ENCODE measurements at regions not wholly inside any gene's neighbourhood (a gene's known extent, or its start where the extent isn't known, plus 50 kb on each side); places are given as distances from the start of the nearest gene placed in this dataset.

GRCh38 chr5:167730656-167731055 is 560.8 kb upstream of the WWC1 start:
- Histone ChIP-seq H2BK120ac (ENCODE audit: insufficient read depth, low read length, poor library complexity) (no peak overlapping the region), H3K4me3 (ENCODE audit: low read depth, low read length) (no peak overlapping the region), H4K12ac (ENCODE audit: low read depth, low read length) (no peak overlapping the region), H3K4me1 (ENCODE audit: control insufficient read depth in 1 of 2, insufficient read depth in 2 of 2, low read length in 2 of 2) (no peaks in the 10 kb centered on the region), H4K91ac (ENCODE audit: low read depth, low read length) (no peak overlapping the region), H3K4ac (ENCODE audit: low read depth, low read length) (no peak overlapping the region), H2AK5ac (ENCODE audit: low read length) (no peak overlapping the region), H2BK5ac (ENCODE audit: low read depth, low read length, poor library complexity) (no peak overlapping the region), H3K9me3 (ENCODE audit: insufficient read depth, low read depth, low read length) (no peaks in the 10 kb centered on the region), H4K8ac (ENCODE audit: low read depth, low read length) (no peak overlapping the region), H3K9ac (ENCODE audit: low read length) (no peak overlapping the region), H3K36me3 (ENCODE audit: control insufficient read depth in 1 of 2, insufficient read depth in 2 of 2, low read length in 2 of 2) (no peaks in the 10 kb centered on the region), H3K14ac (ENCODE audit: low read length) (no peak overlapping the region), H2BK12ac (ENCODE audit: low read length) (no peak overlapping the region), H3K27me3 (ENCODE audit: insufficient read depth, low read length) (no peaks in the 10 kb centered on the region), H3K18ac (ENCODE audit: low read length) (no peak overlapping the region), H3K79me2 (ENCODE audit: control insufficient read depth, insufficient read depth, low read length, poor library complexity) (no peaks in the 10 kb centered on the region), H3K79me1 (ENCODE audit: low read length) (no peaks in the 10 kb centered on the region), H3K23ac (ENCODE audit: low read length) (no peak overlapping the region), H2AFZ (ENCODE audit: insufficient read depth, low read length, poor library complexity) (no peak overlapping the region), H3K4me2 (ENCODE audit: low read length) (no peak overlapping the region), H3K27ac (ENCODE audit: low read depth, low read length) (no peak overlapping the region)
- no peak for DNase-seq
- WGBS (ENCODE audit: extremely low coverage, insufficient coverage, insufficient read length): no CpG with 5 or more reads among the region's 2 CpGs

GRCh38 chr5:167731951-167732350 is 559.5 kb upstream of the WWC1 start:
- Histone ChIP-seq H3K27me3 (ENCODE audit: insufficient read depth, low read length) (no peaks in the 10 kb centered on the region), H3K79me2 (ENCODE audit: control insufficient read depth, insufficient read depth, low read length, poor library complexity) (no peaks in the 10 kb centered on the region), H3K4ac (ENCODE audit: low read depth, low read length) (no peak overlapping the region), H3K9me3 (ENCODE audit: insufficient read depth, low read depth, low read length) (no peaks in the 10 kb centered on the region), H2BK120ac (ENCODE audit: insufficient read depth, low read length, poor library complexity) (no peak overlapping the region), H3K4me1 (ENCODE audit: control insufficient read depth in 1 of 2, insufficient read depth in 2 of 2, low read length in 2 of 2) (no peaks in the 10 kb centered on the region), H3K9ac (ENCODE audit: low read length) (no peak overlapping the region), H3K14ac (ENCODE audit: low read length) (no peak overlapping the region), H3K4me2 (ENCODE audit: low read length) (no peak overlapping the region), H4K8ac (ENCODE audit: low read depth, low read length) (no peak overlapping the region), H2BK12ac (ENCODE audit: low read length) (no peak overlapping the region), H3K36me3 (ENCODE audit: control insufficient read depth in 1 of 2, insufficient read depth in 2 of 2, low read length in 2 of 2) (no peaks in the 10 kb centered on the region), H4K91ac (ENCODE audit: low read depth, low read length) (no peak overlapping the region), H3K18ac (ENCODE audit: low read length) (no peak overlapping the region), H4K12ac (ENCODE audit: low read depth, low read length) (no peak overlapping the region), H3K27ac (ENCODE audit: low read depth, low read length) (no peak overlapping the region), H2AK5ac (ENCODE audit: low read length) (no peak overlapping the region), H3K79me1 (ENCODE audit: low read length) (no peaks in the 10 kb centered on the region), H2AFZ (ENCODE audit: insufficient read depth, low read length, poor library complexity) (no peak overlapping the region), H3K23ac (ENCODE audit: low read length) (no peak overlapping the region), H2BK5ac (ENCODE audit: low read depth, low read length, poor library complexity) (no peak overlapping the region), H3K4me3 (ENCODE audit: low read depth, low read length) (no peak overlapping the region)
- peak in 1 of 2 donors; percentile 16 for DNase-seq
- no CpG with 5 or more reads among the region's 1 CpG for WGBS (ENCODE audit: extremely low coverage, insufficient coverage, insufficient read length)

- H3K79me2 ChIP-seq (ENCODE audit: control insufficient read depth, insufficient read depth, low read length, poor library complexity): no peaks in the 10 kb centered on the region
- no peak overlapping the region for H2BK12ac ChIP-seq (ENCODE audit: low read length)
- H2AFZ ChIP-seq (ENCODE audit: insufficient read depth, low read length, poor library complexity): no peak overlapping the region
- no peak overlapping the region for H3K9ac ChIP-seq (ENCODE audit: low read length)
- WGBS (ENCODE audit: extremely low coverage, insufficient coverage, insufficient read length): no CpG with 5 or more reads among the region's 2 CpGs
- H3K4me3 ChIP-seq (ENCODE audit: low read depth, low read length): no peak overlapping the region
- no peak overlapping the region for H4K12ac ChIP-seq (ENCODE audit: low read depth, low read length)
- no peak overlapping the region for H3K4me2 ChIP-seq (ENCODE audit: low read length)
- no peak overlapping the region for H2BK120ac ChIP-seq (ENCODE audit: insufficient read depth, low read length, poor library complexity)
- no peaks in the 10 kb centered on the region for H3K9me3 ChIP-seq (ENCODE audit: insufficient read depth, low read depth, low read length)
- H3K14ac ChIP-seq (ENCODE audit: low read length): no peak overlapping the region
- no peaks in the 10 kb centered on the region for H3K79me1 ChIP-seq (ENCODE audit: low read length)
- H3K23ac ChIP-seq (ENCODE audit: low read length): no peak overlapping the region
- H3K4ac ChIP-seq (ENCODE audit: low read depth, low read length): no peak overlapping the region
- no peak overlapping the region for H2AK5ac ChIP-seq (ENCODE audit: low read length)
- no peak overlapping the region for H2BK5ac ChIP-seq (ENCODE audit: low read depth, low read length, poor library complexity)
- H3K27ac ChIP-seq (ENCODE audit: low read depth, low read length): no peak overlapping the region
- DNase-seq: no peak
- H3K27me3 ChIP-seq (ENCODE audit: insufficient read depth, low read length): no peaks in the 10 kb centered on the region
- no peaks in the 10 kb centered on the region for H3K4me1 ChIP-seq (ENCODE audit: control insufficient read depth in 1 of 2, insufficient read depth in 2 of 2, low read length in 2 of 2)
- no peak overlapping the region for H3K18ac ChIP-seq (ENCODE audit: low read length)
- H4K91ac ChIP-seq (ENCODE audit: low read depth, low read length): no peak overlapping the region
- no peaks in the 10 kb centered on the region for H3K36me3 ChIP-seq (ENCODE audit: control insufficient read depth in 1 of 2, insufficient read depth in 2 of 2, low read length in 2 of 2)
- no peak overlapping the region for H4K8ac ChIP-seq (ENCODE audit: low read depth, low read length)
Observed at GRCh38 chr5:167732499-167732898, 558.9 kb upstream of the WWC1 start.

- no peak overlapping the region for H3K4me2 ChIP-seq (ENCODE audit: low read length)
- no peaks in the 10 kb centered on the region for H3K4me1 ChIP-seq (ENCODE audit: control insufficient read depth in 1 of 2, insufficient read depth in 2 of 2, low read length in 2 of 2)
- no peak overlapping the region for H3K14ac ChIP-seq (ENCODE audit: low read length)
- H3K23ac ChIP-seq (ENCODE audit: low read length): no peak overlapping the region
- no peak overlapping the region for H4K8ac ChIP-seq (ENCODE audit: low read depth, low read length)
- H3K36me3 ChIP-seq (ENCODE audit: control insufficient read depth in 1 of 2, insufficient read depth in 2 of 2, low read length in 2 of 2): no peaks in the 10 kb centered on the region
- H3K27me3 ChIP-seq (ENCODE audit: insufficient read depth, low read length): no peaks in the 10 kb centered on the region
- no peak overlapping the region for H3K27ac ChIP-seq (ENCODE audit: low read depth, low read length)
- no peak overlapping the region for H2AFZ ChIP-seq (ENCODE audit: insufficient read depth, low read length, poor library complexity)
- H4K12ac ChIP-seq (ENCODE audit: low read depth, low read length): no peak overlapping the region
- no peak overlapping the region for H2AK5ac ChIP-seq (ENCODE audit: low read length)
- no peaks in the 10 kb centered on the region for H3K9me3 ChIP-seq (ENCODE audit: insufficient read depth, low read depth, low read length)
- DNase-seq: no peak
- H2BK5ac ChIP-seq (ENCODE audit: low read depth, low read length, poor library complexity): no peak overlapping the region
- no peaks in the 10 kb centered on the region for H3K79me2 ChIP-seq (ENCODE audit: control insufficient read depth, insufficient read depth, low read length, poor library complexity)
- no peak overlapping the region for H3K4me3 ChIP-seq (ENCODE audit: low read depth, low read length)
- no peak overlapping the region for H2BK12ac ChIP-seq (ENCODE audit: low read length)
- H3K18ac ChIP-seq (ENCODE audit: low read length): no peak overlapping the region
- H2BK120ac ChIP-seq (ENCODE audit: insufficient read depth, low read length, poor library complexity): no peak overlapping the region
- no peak overlapping the region for H4K91ac ChIP-seq (ENCODE audit: low read depth, low read length)
- no peak overlapping the region for H3K4ac ChIP-seq (ENCODE audit: low read depth, low read length)
- no peak overlapping the region for H3K9ac ChIP-seq (ENCODE audit: low read length)
- no peaks in the 10 kb centered on the region for H3K79me1 ChIP-seq (ENCODE audit: low read length)
- WGBS (ENCODE audit: extremely low coverage, insufficient coverage, insufficient read length): no CpG with 5 or more reads among the region's 12 CpGs
Observed at GRCh38 chr5:167736992-167737391, 554.5 kb upstream of the WWC1 start.

All from trophoblast cell (in vitro differentiated cells and primary cell).